HG02642 (cell line): ENCODE measurements at regions not wholly inside any gene's neighbourhood (a gene's known extent, or its start where the extent isn't known, plus 50 kb on each side); places are given as distances from the start of the nearest gene placed in this dataset.
"Not testable (repeated sequence)": the region's sequence is repeated elsewhere in the genome, so short reads cannot be mapped to it uniquely, and the experiment has no call there.

Experiments
- ATAC-seq: cut with Tn5 transposase; IDR thresholded peaks from one replicate; pipeline ENCODE4 v1.9.1; 2021; ENCODE audit warnings: mild to moderate bottlenecking; ENCODE audit not compliant: unreplicated experiment, poor library complexity

DNA sequence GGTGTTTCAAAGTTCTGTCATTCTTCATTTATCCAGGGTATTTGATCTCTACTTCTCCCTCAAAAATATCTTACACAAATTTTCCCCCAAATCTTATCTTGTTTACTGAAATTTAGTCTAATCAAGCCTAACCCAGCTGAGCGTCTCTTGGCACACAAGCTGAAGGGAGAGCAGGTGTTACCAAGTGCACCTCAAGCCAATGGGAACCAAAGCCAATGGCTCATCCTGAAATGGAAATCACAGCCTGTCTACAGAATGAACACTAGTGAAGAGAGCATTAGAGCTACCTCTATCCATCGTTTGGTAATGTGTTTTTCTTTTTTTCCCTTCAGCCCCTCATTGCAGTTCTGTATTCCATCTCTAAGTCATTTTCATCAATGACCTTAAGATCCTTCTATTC, 1350.8 kb downstream of the OLFM4 start:
- no peak for ATAC-seq

DNA sequence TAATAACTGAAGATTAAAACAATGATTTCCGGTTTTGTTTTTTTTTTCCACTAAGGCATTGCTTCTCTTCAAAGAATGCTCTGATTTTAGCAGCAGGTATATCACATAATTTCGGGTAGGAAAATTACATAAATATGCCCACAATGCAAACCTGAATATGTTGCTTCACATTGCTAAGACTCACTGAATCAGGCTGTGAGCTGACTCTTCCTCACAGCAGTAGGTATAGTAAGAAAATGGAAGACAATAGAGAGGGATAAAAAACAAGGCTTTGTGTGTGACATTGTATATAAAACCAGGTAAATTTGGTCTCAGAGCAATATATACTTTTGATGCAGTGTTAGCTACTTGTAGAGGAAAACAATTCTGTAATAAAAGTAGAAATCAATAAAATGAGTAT, 1355.0 kb downstream of the OLFM4 start:
- ATAC-seq, result no peak

DNA sequence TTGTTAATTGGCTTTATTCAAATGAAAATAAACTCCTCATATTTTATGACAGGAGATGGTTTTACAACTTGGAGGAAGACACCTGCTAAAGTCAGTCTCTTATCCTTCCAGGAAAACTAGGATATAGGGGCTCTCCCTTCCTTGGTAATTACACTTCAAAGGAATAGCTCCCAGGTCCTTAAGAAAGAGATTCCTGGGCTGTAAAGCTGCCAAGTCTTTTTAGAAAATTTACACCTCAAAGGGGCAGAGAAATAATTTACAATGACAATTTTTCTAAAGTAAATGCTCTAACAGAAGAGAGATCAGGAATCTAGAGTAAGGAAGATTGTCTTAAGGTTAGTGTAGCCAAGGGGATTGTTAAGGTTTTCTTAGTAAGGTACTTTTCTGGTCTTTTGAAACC, 1359.0 kb downstream of the OLFM4 start:
- no peak for ATAC-seq

DNA sequence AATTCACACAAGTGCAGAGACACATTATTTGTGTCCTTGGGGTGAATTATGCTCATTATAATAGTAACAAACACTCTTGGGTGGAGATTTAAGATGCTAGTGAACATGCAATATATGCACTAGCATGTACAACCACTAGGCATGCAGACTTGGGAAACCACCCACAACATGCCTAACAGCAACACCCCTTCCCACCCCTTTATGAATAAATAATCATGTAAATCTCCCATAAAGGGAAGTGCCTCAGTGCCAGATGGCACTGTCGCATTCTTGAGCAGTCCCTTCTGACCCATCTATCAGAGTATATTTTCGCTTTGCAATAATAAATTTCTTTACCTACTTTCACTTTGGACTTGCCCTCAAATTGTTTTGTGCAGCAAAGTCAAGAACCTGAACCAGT, 1362.2 kb downstream of the OLFM4 start:
- ATAC-seq, result no peak

DNA sequence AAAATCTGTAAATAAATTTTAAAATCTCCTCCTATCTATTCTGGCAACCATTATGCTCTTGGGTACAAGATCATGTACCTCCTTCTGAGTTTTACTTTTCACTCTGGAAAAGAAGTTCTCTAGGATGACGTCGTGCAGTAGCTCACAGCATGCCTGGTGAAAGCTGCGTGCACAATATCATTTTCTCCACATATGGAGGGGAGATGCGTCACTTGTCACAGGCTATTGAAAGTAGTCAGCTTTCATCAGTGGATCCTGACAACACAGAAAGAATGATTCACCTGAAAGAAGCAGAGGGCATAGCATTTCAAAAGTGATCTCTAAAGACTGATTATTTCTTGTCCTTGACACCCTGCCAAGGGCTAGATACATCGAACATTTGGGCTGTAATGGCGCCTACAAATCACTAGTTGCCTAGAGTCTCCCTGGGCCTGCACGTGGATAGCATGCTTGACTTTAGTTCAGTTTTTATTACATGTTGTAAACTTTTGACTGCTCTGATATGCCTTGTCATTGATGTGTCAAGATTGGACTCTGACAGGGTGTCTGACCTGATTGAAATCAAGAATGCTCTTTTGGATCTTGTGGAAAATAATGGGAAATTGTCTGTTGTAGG, 1365.6 kb downstream of the OLFM4 start:
- ATAC-seq, result no peak

DNA sequence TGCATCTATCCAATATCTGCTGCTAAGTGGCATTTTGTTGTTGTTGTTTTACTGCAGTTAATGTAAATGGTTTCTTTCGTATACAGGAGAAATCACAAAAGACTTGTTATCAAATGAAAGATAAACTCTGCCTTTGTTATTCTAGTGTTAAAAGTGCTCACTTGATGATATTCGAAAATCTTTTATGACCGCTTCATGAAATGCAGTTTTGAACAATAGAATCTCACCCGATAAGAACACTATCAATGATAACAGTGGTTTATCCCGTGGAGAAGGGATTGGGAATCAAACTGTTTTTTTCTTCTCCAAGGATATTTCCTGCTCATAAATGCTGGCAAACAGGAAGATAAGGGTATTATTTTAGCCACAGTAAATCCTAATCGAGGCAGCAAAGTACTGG, 1366.3 kb downstream of the OLFM4 start:
- no peak for ATAC-seq

DNA sequence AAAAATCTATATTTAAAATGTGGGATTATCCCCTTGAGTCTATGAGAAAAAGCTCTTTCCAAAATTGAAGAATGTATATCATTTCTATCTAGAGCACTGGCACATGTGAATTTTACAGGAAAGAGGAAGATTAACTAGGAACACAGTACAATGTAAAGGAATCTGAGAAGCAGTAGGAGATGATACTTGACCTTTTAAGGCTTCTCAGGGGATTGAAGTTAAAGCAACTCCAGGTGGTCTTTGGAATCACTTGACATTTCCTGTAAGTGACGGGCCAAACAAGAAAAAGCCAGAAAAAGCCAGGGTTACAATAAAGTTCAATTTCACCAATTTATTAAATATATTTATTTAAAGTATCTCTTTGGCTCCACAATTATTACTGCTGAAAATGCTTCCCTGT, 1373.9 kb downstream of the OLFM4 start:
- ATAC-seq, result no peak

DNA sequence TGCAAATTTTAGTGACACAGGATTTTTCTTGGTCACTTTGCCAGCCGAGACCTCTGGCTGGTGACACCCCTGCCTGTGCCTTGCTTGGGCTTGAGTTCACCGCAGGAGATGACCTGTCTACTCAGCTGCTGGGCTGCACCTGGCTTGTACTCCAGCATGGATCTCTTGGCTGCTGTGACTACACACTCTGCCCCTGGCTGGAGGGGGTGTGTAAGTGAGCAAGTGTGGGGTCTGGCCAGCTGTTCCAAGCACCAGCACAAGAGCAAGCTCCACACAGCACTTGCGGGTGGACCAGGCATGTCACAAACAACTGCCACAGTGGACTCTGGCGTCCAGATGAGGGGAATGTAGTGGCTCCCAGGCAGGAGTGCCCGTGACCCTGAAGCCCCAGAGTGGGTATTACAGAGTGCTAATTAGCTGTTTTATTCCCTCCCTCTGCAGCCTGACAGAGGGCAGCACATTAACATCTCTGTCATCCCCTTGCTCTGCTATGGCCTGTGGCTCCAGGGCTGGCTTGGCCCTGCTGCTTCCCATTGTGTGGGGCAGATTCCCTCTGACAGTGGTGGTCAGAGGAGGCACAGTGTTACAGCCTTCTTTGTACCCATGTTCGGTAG, 1387.2 kb downstream of the OLFM4 start:
- ATAC-seq, result no peak

DNA sequence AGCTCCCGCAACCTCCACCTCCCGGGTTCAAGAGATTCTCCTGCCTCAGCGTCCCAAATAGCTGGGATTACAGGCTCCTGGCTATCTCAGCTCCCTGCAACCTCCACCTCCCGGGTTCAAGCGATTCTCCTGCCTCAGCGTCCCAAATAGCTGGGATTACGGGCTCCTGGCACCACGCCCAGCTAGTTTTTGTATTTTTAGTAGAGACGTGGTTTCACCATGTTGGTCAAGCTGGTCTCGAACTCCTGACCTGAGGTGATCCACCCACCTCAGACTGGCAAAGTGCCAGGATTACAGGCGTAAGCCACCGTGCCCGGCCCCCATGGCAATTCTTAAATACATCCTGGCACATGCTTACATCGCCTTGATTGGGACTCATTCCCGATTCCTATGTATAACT, 1394.3 kb downstream of the OLFM4 start:
- ATAC-seq, result not testable (repeated sequence)

DNA sequence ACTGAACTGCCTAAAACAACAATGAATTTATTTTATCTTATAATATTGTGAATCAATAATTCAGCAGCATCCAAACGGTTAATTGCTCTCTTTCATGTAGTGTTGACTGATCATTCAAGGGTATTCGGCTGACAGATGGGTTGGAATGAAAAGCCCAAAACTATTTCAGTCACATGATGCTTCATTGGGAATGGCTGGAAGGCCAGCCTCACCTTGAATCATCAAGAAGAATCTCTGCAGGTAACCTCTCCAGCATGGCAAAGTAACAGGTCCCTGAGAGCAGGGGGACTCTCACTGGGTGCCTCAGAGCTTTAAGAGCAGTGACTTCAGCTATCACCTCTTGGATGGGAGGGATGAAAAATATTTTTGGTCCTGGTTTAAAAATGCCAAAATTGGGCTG, 1395.7 kb downstream of the OLFM4 start:
- ATAC-seq, result no peak

DNA sequence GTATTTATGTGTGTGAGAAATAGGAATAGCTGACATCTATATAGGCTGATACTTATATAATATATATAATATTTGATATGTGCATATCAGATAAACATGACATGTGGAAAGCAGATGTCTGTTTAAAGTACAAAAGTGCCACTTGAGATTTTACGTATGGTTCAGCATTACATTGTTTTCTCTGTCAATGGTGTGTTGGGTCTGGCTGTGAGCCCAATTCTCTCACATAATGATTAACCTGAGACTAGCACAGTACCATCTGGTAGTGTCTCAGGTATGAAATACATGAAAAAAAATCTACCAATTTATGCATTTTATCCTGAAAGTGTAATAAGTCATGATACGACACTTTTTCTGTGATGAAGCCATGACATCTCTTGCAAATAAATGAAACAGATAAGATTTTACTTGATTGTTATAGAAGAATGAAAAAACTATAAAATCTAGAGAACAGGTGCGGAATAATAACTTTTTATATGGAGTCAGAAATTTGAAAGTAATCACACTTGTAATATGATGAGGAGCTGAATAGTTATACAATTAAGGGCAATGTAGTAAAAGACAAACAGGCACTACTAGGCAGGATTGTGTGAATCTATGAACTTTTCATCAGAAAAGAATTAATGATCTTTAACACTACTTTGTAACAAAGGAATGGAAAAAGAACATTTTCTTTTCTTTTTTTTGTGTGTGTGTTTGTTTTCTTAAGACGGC, 1405.0 kb downstream of the OLFM4 start:
- ATAC-seq, result no peak

DNA sequence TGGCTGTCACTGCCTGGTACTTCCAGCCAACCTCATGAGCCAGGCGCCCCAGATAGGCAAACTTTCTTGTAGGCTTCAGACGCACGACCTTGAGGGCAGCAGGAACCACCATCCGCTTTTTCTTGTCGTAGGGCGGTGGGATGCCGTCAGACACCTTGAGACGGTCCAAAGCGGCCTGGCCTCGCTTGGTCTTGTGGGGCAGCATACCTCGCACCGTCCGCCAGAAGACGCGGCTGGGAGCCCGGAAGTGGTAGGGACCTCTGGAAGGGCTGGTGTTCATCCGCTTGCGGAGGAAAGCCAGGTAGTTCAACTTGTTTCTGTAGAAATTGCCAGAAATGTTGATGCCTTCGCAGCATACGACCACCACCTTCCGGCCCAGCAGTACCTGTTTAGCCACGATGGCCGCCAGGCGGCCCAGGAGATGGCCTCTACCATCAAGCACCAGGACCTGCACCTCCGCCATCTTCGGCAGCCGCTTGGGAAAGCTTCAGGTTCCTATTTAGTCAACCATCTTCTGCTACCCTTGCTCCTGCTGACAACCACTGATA, 1412.3 kb downstream of the OLFM4 start:
- not testable (repeated sequence) for ATAC-seq

DNA sequence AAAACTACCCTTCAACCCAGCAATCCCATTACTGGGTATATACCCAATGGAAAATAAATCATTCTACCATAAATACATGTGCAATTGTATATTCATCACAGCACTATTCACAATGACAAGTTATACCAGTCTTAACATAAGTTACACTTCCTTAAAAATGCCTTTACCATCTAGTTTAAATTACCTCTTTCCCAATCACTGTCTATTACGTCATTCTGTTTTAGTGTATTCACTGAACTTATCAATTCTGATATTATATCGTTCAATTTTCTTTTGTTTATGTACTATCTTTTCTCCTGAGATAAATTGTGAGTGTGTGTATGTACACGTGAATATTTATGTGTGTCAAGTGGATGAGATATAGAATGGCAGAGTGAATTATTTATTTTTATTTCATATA, 1416.8 kb downstream of the OLFM4 start:
- ATAC-seq, result no peak

DNA sequence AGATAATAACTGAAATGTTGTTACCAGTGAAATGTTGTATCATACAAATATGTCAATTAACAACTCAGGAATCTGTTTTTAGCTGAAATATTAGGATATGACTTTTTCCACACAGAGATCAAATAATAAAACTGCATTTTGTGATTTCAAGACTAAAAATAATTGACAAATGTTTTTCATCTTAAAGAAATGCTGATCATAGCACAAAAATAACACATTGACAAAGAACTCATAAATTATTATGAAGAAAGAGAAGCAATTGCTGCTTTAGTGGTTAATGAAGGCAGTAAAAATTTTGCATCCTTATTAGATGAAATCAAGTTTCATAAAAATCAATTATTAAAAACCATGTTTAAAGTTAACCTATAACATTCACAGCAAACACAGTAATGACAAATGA, 1417.3 kb downstream of the OLFM4 start:
- no peak for ATAC-seq

DNA sequence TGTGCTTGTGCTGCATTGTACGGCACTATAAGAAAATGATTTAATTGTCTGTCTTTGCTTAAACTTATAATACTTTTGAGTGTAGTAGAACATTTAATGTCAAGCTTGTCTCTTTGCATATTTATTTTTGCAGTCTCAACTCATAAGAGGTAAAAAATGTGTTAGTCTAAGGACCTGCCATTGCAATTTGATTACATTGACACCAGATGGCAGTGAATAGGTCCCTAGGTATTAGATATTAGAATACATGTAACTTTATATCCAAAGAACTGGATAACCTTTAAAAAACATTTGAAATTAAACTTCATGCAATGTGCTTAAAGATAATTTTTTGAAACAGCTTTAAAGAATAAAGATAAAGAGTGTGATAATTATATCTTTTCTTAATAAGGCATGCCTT, 1421.3 kb downstream of the OLFM4 start:
- ATAC-seq, result no peak

DNA sequence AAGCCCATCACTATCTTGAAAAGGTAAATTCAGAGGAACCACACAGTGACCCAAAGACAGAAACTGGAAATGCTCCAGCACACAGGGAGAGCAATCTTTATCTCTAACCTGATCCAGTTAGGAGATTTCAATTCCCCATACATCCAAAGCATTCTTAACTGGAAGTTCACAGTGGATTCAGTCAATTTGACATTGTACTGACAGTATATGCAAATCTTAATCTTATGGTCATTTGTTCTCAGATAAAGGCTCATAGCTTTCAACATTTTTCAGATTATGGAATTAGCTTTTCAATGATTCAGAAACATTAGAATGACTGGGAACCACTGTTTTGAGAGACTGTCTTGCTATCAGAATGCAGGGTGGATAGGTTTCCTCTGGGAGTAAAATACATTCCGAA, 1455.6 kb downstream of the OLFM4 start:
- ATAC-seq, result no peak

DNA sequence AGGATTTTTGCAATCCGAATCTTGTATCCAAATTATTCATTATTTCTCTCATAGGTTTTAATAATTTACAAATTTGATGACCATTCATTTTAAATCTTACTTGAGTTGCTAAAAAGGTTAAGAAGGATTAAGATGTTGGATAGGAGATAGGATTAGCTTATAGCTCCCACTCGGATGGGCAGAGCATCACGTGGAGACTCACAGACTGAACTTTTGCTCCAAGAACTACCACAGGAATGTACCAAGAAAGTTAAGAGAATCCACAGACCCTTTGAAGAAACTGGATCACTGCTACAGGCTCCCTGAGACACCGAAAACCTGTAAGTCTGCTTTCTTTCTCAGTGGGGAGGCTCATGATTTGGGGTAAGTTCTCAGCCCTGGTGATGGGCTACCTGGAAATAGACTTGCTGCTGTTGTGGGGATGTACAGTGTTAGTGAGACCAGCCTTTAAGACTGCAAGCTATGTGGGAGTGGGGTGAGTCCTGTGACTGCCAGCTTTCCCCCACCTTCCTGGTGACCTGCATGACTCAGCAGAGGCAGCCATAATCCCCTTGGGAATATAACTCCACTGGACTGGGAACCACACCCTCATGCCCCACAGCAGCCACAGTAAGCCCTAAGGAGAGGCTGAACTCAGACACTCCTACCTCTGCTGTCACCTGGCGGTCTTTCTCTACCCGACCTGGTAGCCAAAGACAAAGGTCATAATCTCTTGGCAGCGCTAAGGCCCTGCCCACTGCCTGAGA, 1458.0 kb downstream of the OLFM4 start:
- no peak for ATAC-seq

DNA sequence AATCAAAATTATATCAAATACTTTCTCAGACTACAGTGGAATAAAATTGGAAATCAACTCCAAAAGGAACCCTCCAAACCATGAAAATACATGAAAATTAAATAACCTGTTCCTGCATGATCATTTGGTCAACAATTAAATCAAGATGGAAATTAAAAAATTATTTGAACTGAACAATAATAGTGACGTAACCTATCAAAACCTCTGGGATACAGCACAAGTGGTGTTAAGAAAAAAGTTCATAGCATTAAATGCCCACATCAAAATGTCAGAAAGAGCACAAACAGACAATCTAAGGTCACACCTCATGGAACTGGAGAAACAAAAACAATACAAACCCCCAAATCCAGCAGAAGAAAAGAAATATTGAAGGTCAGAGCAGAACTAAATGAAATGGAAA, 1460.7 kb downstream of the OLFM4 start:
- ATAC-seq, result no peak

DNA sequence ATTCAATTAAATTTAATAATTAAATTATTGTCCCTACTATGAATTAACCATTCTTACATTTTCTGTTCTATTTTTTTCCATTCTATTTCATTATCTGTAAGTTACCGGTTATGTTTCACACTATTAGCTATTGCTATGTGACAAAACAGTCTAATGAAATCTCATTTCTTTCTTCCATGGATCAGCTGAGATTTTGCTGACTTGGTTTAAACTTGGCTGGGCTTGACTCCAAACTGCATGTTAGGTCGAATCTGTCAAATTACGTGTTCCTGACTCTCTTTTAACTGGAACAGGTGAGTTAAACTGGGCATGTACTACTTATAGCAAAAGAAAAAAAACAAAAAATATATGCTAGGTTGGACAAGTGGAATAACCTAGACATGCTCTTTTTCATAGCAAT, 1464.4 kb downstream of the OLFM4 start:
- ATAC-seq, result no peak

DNA sequence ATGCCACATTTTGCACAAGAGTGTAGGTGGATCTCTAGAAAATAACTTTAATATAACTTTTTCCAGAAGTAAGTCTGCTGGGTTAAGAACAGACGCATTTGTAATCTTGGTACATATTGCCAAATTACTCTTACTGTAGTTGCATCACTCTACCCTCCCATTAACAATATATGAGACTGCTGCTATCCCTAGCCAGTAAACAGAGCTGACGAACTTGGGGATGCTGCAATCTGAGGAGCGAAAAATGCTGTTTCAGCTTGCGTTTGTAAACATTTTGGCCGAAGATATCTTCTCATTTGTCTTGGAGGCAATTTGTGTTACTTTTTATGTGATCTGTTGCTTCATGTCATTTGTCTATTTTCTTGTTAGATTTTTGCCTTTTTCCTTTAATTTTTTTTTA, 1482.8 kb downstream of the OLFM4 start:
- ATAC-seq, result no peak

DNA sequence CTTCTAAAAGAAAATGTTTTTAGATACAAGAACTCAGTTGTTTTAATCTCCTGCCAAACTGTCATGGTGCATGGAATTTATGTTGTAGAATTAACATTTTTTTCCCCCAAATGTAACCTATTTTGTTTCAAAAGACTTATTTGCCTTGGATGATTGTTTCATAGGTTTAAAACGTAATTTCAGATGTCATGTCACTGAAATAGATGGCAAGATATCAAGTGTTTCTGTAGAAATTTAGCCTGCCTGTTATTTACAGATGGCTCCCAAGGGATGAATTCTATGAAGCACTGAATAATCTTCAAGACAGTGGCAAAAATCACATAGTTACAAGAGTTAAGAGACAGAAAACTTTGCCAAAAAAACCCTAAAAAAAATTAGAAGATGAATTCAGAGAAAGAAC, 1484.6 kb downstream of the OLFM4 start:
- ATAC-seq, result no peak
